H9 (cell line): ENCODE measurements at regions not wholly inside any gene's neighbourhood (a gene's known extent, or its start where the extent isn't known, plus 50 kb on each side); places are given as distances from the start of the nearest gene placed in this dataset.

Experiments
- DNase-seq: peaks from one replicate; pipeline ENCODE4 v3.0.0-alpha.2; 2017
- H2AFZ ChIP-seq: one replicate; pipeline ENCODE4 v1.6.1; 2013; ENCODE audit warnings: mild to moderate bottlenecking, low read length, control low read depth, moderate library complexity
- H2AK5ac ChIP-seq: 2 replicates; pipeline ENCODE4 v1.6.1; 2013; ENCODE audit warnings: low read length, control low read depth, mixed read lengths; ENCODE audit not compliant: insufficient read length
- H2BK120ac ChIP-seq: one replicate; pipeline ENCODE4 v1.6.1; 2013; ENCODE audit warnings: low read depth, mild to moderate bottlenecking, low read length, control low read depth, inconsistent platforms; ENCODE audit not compliant: poor library complexity, severe bottlenecking
- H2BK12ac ChIP-seq: 2 replicates; pipeline ENCODE4 v1.6.1; 2013; ENCODE audit warnings: low read length, control low read depth, mixed read lengths, low read depth; ENCODE audit not compliant: insufficient read length
- H2BK15ac ChIP-seq: 2 replicates; pipeline ENCODE4 v1.6.1; 2013; ENCODE audit warnings: low read depth, low read length, control low read depth
- H2BK20ac ChIP-seq: one replicate; pipeline ENCODE4 v1.6.1; 2013; ENCODE audit warnings: low read depth, mild to moderate bottlenecking, low read length, control low read depth, inconsistent platforms; ENCODE audit not compliant: poor library complexity, severe bottlenecking
- H2BK5ac ChIP-seq: 2 replicates; pipeline ENCODE4 v1.6.1; 2013; ENCODE audit warnings: low read length, control low read depth, mixed read lengths; ENCODE audit not compliant: insufficient read length
- H3K14ac ChIP-seq: 2 replicates; pipeline ENCODE4 v1.6.1; 2013; ENCODE audit warnings: low read length, control low read depth; ENCODE audit not compliant: insufficient read depth
- H3K18ac ChIP-seq: 2 replicates; pipeline ENCODE4 v1.6.1; 2013; ENCODE audit warnings: low read depth, mild to moderate bottlenecking, mixed read lengths, low read length, control low read depth; ENCODE audit not compliant: insufficient read length
- H3K23ac ChIP-seq: 2 replicates; pipeline ENCODE4 v1.6.1; 2013; ENCODE audit warnings: low read length, control low read depth, mixed read lengths, low read depth; ENCODE audit not compliant: insufficient read length
- H3K23me2 ChIP-seq: 2 replicates; pipeline ENCODE4 v1.6.1; 2013; ENCODE audit warnings: low read depth, mild to moderate bottlenecking, mixed read lengths, low read length, control low read depth; ENCODE audit not compliant: insufficient read length, poor library complexity, severe bottlenecking
- H3K27ac ChIP-seq: 2 replicates; pipeline ENCODE4 v1.5.1; 2013; ENCODE audit warnings: low read length, control low read depth, mixed read lengths, low read depth; ENCODE audit not compliant: insufficient read length
- H3K27me3 ChIP-seq: 2 replicates; pipeline ENCODE4 v1.6.1; 2013; ENCODE audit warnings: low read length, control low read depth, inconsistent platforms; ENCODE audit not compliant: insufficient read depth
- H3K4ac ChIP-seq: 2 replicates; pipeline ENCODE4 v1.6.1; 2013; ENCODE audit warnings: low read depth, mild to moderate bottlenecking, control low read depth, inconsistent platforms, low read length, moderate library complexity
- H3K4me1 ChIP-seq: 2 replicates; pipeline ENCODE4 v1.6.1; 2013; ENCODE audit warnings: low read length, control low read depth, inconsistent platforms; ENCODE audit not compliant: insufficient read depth
- H3K4me2 ChIP-seq: 2 replicates; pipeline ENCODE4 v1.6.1; 2013; ENCODE audit warnings: low read length, control low read depth, mixed read lengths; ENCODE audit not compliant: insufficient read length, insufficient read depth
- H3K56ac ChIP-seq: 2 replicates; pipeline ENCODE4 v1.6.1; 2013; ENCODE audit warnings: low read depth, mild to moderate bottlenecking, mixed read lengths, low read length, control low read depth; ENCODE audit not compliant: insufficient read length
- H3K79me1 ChIP-seq: 2 replicates; pipeline ENCODE4 v1.6.1; 2013; ENCODE audit warnings: low read depth, mild to moderate bottlenecking, moderate library complexity, low read length, control low read depth, inconsistent platforms; ENCODE audit not compliant: insufficient read depth, poor library complexity, severe bottlenecking
- H3K79me2 ChIP-seq: 2 replicates; pipeline ENCODE4 v1.6.1; 2013; ENCODE audit warnings: low read length, control low read depth, inconsistent platforms; ENCODE audit not compliant: insufficient read depth
- H3K9ac ChIP-seq: 2 replicates; pipeline ENCODE4 v1.6.1; 2013; ENCODE audit warnings: low read length, control low read depth, mixed read lengths; ENCODE audit not compliant: insufficient read length; ENCODE audit errors: extremely low read depth
- H3K9me3 ChIP-seq: one replicate; pipeline ENCODE4 v1.6.1; 2013; ENCODE audit warnings: low read depth, low read length, inconsistent platforms; ENCODE audit not compliant: control insufficient read depth
- H3T11ph ChIP-seq: one replicate; pipeline ENCODE4 v1.6.1; 2013; ENCODE audit warnings: mild to moderate bottlenecking, low read length, control low read depth, inconsistent platforms
- H4K20me1 ChIP-seq: one replicate; pipeline ENCODE4 v1.6.1; 2013; ENCODE audit not compliant: control insufficient read depth, insufficient read length, insufficient read depth
- H4K5ac ChIP-seq: 2 replicates; pipeline ENCODE4 v1.6.1; 2013; ENCODE audit warnings: low read depth, mild to moderate bottlenecking, mixed read lengths, low read length, control low read depth; ENCODE audit not compliant: insufficient read length
- H4K8ac ChIP-seq: replicated peaks from 2 replicates; pipeline ENCODE4 v1.6.1; 2013; ENCODE audit warnings: low read length, control low read depth, mixed read lengths, low read depth; ENCODE audit not compliant: insufficient read length
- H4K91ac ChIP-seq: 2 replicates; pipeline ENCODE4 v1.6.1; 2013; ENCODE audit warnings: low read depth, mild to moderate bottlenecking, moderate library complexity, mixed read lengths, low read length, control low read depth; ENCODE audit not compliant: insufficient read length
- H3K27ac Mint-ChIP-seq, 3 experiments: 2 replicates in 2 of 3; 3 replicates in 1 of 3; pipeline ENCODE4 v1.8.0; 2020 to 2021; ENCODE audit warnings: mixed read lengths in 3 of 3, mild to moderate bottlenecking in 1 of 3, moderate library complexity in 1 of 3
- H3K27me3 Mint-ChIP-seq: 2 replicates; pipeline ENCODE4 v1.8.0; 2021; ENCODE audit warnings: low read depth, mild to moderate bottlenecking, moderate library complexity, mixed read lengths
- H3K36me3 Mint-ChIP-seq, 3 experiments: 2 replicates in 2 of 3; 3 replicates in 1 of 3; pipeline ENCODE4 v1.8.0; 2020 to 2021; ENCODE audit warnings: low read depth in 3 of 3, mixed read lengths in 3 of 3; ENCODE audit not compliant: insufficient read depth in 1 of 3
- H3K4me1 Mint-ChIP-seq, 2 experiments: 2 replicates each; pipeline ENCODE4 v1.8.0; 2020; ENCODE audit warnings: mixed read lengths in 2 of 2
- H3K4me3 Mint-ChIP-seq, 2 experiments: 2 replicates in 1 of 2; 3 replicates in 1 of 2; pipeline ENCODE4 v1.8.0; 2020 to 2021; ENCODE audit warnings: mild to moderate bottlenecking in 2 of 2, mixed read lengths in 2 of 2, moderate library complexity in 1 of 2
- H3K9me3 Mint-ChIP-seq, 2 experiments: 2 replicates in 1 of 2; 3 replicates in 1 of 2; pipeline ENCODE4 v1.8.0; 2020; ENCODE audit warnings: mild to moderate bottlenecking in 2 of 2, mixed read lengths in 2 of 2, moderate library complexity in 1 of 2
- CTCF ChIP-seq: fragments of 200-600 bp; sonication (generic); conservative IDR thresholded peaks from 3 replicates; pipeline ENCODE4 v1.8.0; 2021; ENCODE audit warnings: antibody characterized with exemption, mild to moderate bottlenecking
- WGBS: extraction: QIAGEN DNeasy Blood & Tissue Kit; methylation state at CpG from one replicate; pipeline ENCODE4 v1.1.7; 2013; ENCODE audit warnings: missing lambda C conversion rate, low lambda C conversion rate, mixed read lengths; ENCODE audit not compliant: insufficient read length; ENCODE audit errors: extremely low coverage; 5-methylcytosine and 5-hydroxymethylcytosine counted together

- Histone ChIP-seq H4K8ac (no peak overlapping the region), H3K27ac (no peak overlapping the region), H3K9ac (no peak overlapping the region), H3K4me1 (no peaks in the 10 kb centered on the region), H3K23ac (no peak overlapping the region), H3K23me2 (no peaks in the 10 kb centered on the region), H3K79me2 (no peaks in the 10 kb centered on the region), H2BK15ac (no peak overlapping the region), H2BK5ac (no peak overlapping the region), H3K79me1 (no peaks in the 10 kb centered on the region), H3K18ac (no peak overlapping the region), H3K9me3 (no peaks in the 10 kb centered on the region), H2BK20ac (no peak overlapping the region), H3K4me2 (no peak overlapping the region), H3T11ph (no peak overlapping the region), H2BK12ac (no peak overlapping the region), H2AK5ac (no peak overlapping the region), H3K27me3 (no peaks in the 10 kb centered on the region), H3K14ac (no peak overlapping the region), H2BK120ac (no peak overlapping the region), H4K91ac (no peak overlapping the region), H4K5ac (no peak overlapping the region), H3K4ac (no peak overlapping the region), H3K56ac (no peak overlapping the region), H4K20me1 (no peaks in the 10 kb centered on the region), H2AFZ (no peak overlapping the region)
- peaks cover 4 to 12% of the 10 kb centered on the region in 2 experiments; a peak in 3 of 4 replicates for H3K4me1 Mint-ChIP-seq
- peaks cover 0 to 9% of the 10 kb centered on the region in 2 experiments; a peak in 4 of 5 replicates for H3K9me3 Mint-ChIP-seq
- peak; percentile 61 for TF ChIP-seq CTCF
- H3K4me3 Mint-ChIP-seq = no peak overlapping the region
- peak; percentile 44 for DNase-seq
- peaks cover 0 to 5% (median 3%) of the 10 kb centered on the region in 3 experiments; a peak in 3 of 7 replicates for H3K36me3 Mint-ChIP-seq
- no CpG with 5 or more reads among the region's 4 CpGs for WGBS
- H3K27ac Mint-ChIP-seq = no peak overlapping the region; a peak in 1 of 7 replicates
- no peaks in the 10 kb centered on the region for H3K27me3 Mint-ChIP-seq
These were observed 121.8 kb upstream of the NLGN1 start for GRCh38 chr3:173275740-173276139.
